ENCODE measurements at regions not wholly inside any gene's neighbourhood (a gene's known extent, or its start where the extent isn't known, plus 50 kb on each side); places are given as distances from the start of the nearest gene placed in this dataset.
"Not testable (repeated sequence)": the region's sequence is repeated elsewhere in the genome, so short reads cannot be mapped to it uniquely, and the experiment has no call there.

DNA sequence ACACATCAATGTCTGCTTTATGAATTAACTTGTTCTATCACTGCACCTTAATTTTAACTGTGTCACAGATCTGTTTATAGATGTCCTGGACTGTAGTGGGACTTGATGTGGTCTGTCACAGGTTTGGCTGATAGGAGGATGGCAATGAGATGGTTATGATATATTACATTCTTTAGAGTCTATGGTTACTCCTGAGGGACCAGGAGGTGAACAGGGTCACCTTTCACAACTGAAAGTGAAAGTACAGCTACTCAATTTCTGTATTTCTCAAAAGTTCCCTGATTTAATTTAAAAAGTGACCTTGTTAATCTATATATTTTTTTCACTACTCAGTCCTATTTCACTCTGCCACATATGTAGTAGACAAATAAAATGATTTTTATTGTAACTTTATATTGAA is 1284.1 kb upstream of the GYPC start:
- no peak for DNase-seq

GRCh38 chr2:125373293-125373692 is 1282.7 kb upstream of the GYPC start:
- DNase-seq, result no peak

- DNase-seq, result no peak
These were observed 1269.9 kb upstream of the GYPC start for GRCh38 chr2:125386074-125386473.

DNA sequence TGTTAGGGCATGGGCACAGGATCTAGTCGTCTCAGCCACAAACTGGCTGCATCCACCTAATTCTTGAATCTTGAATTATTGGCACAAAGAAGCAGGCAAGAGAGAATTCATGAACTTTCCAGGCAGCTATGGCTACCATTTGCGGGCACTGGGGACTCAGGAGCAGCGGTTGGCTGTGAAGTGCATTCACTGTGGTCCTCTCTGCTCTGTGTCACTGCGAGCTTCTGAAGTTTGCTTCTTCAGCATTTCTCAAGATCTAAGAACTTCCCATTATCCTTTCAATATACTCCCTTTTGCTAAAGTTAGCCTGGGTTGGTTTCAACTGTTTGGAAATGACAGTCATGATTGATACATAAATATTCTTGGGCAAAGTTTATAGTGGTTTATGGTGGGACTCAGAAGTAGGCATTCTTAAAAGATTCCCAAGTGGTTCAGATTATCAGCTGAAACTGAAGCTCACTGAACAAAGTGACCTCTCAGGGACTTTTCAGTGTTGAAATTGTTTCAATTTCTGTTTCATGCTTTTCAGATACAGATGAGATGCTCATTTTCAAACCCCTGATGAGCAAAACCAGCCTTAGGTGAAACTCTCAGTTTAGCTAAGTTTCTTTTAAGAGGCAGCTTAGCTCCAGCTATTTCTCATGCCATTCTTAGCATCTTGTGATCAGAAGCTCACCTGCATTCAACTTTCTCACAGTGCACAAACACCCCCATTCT is 1258.3 kb upstream of the GYPC start:
- no peak for DNase-seq

DNA sequence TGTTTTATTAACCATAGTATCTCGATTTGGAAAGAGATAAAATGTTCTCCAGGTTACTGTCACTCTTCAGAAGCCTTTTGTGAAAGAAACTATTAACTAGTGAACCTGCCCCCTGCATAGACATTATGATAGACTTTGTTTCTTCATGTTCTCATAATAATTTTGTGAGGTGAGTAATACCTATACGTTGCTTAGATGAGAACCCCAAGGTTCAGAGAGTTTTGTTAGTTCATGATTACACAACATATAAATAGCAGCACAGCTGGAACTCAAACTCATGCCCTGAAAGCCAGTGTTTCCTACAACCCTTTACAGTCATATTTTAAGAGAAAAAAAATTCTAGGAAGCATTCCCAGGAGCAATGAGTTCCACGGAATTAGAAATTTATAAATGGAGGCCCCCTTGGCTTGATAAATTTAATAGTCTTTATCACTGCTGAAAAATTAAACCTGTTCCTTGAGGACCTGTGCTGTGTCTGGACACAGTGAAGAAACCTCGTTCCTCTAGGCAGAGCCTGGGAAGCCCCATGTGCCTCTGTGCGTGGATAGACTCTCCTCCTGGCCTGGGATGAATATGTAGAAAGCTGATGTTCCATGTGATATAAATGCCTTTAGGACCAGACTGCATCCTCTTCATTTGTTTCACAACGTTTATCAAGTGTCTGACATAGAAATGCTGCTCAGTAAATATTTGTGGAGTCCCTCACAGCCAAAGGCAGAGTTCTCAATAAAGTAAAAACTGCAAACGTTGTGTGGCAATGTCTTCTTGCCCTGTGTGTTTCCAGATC is 1257.0 kb upstream of the GYPC start:
- DNase-seq, result no peak

- no peak for DNase-seq
These were observed 1250.1 kb upstream of the GYPC start for GRCh38 chr2:125405816-125406215.

DNA sequence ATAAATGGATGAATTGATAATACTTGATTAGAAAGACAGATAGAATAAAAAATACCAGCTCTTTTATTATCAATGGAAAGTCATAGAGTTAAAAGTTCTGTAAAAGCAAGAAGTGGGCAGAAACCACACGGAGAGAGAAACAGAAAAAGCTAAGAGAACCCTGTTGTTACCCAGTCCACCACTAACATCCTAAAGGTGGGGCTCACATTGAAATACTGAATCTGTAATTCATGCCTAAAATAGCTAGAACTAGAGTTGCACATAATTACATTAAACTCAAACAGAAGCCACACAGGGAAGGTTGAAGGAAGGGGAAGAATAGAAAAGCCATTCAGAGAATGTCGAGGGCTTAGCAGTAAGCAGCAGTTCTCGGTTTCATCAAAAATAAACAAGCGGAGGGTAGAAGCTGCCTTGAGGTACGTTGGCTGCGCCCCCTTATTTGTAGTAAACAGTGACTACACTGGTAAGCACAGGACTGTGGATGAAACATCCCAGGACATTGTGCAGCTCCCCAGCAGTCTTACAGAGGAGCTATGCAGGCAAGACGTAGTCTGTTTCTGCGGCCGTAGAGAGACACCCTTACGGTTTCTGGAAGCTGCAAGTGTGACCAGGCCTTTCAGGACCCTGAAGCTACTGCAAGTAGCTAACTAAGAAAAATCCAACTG is 1247.0 kb upstream of the GYPC start:
- DNase-seq, result no peak

- no peak for DNase-seq
These were observed 1237.5 kb upstream of the GYPC start for GRCh38 chr2:125418483-125418882.

DNA sequence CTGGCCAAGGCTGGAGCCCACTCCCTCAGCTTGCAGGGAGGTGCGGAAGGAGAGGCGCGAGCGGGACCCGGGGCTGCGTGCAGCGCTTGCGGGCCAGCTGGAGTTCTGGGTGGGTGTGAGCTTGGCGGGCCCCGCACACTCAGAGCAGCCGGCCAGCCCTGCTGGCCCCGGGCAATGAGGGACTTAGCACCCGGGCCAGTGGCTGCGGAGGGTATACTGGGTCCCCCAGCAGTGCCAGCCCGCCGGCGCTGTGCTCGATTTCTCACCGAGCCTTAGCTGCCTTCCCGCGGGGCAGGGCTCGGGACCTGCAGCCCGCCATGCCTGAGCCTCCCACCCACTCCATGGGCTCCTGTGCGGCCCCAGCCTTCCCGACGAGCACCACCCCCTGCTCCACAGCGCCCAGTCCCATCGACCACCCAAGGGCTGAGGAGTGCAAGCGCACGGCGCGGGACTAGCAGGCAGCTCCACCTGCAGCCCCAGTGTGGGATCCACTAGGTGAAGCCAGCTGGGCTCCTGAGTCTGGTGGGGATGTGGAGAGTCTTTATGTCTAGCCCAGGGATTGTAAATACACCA is 1233.7 kb upstream of the GYPC start:
- not testable (repeated sequence) for DNase-seq

DNA sequence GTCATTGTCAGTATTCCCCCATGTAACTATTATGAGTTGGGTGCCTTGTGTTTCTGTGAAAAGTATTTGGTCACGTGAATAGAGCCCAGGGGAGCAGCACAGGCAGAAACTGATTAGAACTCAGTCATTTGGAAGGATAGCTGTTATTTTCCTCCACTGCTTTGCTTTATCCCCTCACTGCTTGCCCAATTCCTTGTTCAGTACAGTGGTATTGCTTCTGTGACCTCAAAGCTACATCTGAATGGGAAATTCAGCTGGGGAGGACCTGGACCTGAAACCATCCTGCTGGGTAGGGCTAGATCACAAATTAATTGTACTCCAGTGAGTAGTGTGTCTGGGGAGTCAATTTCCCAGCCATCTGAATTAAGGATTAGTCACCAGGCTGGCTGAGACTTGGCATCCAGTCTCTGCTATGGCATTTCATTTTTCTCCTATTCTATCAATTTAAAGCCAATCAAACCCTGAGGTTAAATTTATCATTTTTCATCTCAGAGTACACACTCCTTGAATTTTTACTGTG is 1231.6 kb upstream of the GYPC start:
- DNase-seq, result no peak

DNA sequence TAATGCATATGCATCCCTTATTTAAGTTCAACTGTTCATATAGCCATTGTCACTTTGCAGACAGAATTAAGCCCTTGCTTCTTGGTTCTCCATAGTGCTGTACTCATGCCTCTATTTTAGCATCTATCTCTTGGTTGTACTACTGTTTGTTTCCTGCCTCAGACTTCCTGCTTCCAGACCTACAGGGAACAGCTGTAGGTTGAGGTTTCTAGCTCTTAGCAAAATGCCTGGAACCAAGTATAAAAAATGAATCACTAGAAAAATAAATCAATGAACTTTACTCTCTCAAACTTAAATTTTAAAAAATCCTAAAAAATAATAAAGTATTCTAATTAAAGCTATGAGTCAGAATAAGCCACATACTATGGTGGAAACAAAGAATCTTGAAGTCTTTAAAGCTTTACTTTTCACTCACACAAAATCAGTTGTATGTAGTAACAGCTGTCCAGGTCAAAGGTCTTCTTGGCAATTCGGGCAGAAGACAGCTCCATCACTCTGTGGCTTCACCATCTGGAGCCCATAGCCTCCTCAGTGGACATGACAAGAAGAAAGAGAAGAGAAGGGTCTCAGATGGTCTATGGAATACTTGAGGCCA is 1228.1 kb upstream of the GYPC start:
- no peak for DNase-seq

DNA sequence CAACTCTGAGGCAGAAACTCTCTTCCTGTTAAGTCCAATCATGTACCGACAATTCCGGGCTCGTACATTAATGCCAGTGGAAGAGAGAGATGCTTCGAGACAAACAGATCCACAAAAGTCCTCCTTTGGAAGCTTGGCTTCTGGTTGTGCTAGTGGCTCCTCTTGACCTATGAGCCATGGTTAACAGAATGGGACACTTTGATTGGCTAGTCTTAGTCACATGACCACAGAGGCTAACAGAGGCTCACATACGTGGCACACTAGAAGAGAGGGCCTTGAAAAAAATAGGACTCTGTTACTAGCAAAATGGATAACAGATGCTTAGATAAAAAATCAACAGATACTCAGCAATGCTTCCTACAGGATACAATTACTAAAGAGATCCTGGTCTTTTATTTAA is 1211.9 kb upstream of the GYPC start:
- DNase-seq, result no peak

- no peak for DNase-seq
These were observed 1210.5 kb upstream of the GYPC start for GRCh38 chr2:125445495-125445894.

- no peak for DNase-seq
These were observed 1205.9 kb upstream of the GYPC start for GRCh38 chr2:125450092-125450491.

DNA sequence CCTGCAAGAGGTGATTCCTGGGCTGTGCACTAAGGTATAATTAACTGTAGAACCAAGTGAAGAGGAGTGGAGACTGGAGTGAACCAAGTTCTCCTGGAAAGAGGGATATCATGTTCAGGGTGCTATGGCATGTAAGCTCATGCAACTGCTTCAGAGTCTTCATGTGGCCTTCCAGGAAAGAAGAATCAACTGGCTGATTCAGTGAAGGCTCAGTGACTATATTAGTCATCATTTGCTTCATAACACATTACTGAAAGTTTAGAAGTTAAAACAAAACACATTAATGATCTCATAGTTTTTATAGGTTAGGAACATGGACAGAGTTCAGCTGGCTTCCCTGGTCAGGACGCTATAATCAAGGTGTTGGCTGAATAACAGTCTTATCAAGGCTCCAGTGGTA is 1200.8 kb upstream of the GYPC start:
- DNase-seq, result no peak

GRCh38 chr2:125456693-125457363 is 1199.1 kb upstream of the GYPC start:
- DNase-seq, result no peak

DNA sequence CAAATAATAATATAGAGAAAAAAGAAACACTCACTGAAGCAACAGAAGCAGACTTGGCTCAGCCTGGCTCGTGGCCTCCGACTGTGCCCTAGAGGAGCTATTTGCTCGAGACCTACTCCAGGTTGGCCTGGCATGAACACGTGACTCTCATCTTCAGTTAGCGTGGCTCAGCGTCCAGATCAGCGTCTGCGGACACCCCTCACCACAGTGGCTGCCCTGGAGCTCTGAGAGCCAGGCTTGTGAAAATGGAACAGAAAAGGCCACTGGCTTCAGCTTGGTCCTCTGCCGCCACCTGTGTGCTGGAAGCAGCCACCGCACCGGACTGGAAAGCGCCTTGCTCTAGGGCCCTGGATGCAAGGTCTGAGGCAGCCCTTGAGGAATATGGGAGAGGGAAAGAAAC is 1184.0 kb upstream of the GYPC start:
- DNase-seq, result peak; percentile 31

DNA sequence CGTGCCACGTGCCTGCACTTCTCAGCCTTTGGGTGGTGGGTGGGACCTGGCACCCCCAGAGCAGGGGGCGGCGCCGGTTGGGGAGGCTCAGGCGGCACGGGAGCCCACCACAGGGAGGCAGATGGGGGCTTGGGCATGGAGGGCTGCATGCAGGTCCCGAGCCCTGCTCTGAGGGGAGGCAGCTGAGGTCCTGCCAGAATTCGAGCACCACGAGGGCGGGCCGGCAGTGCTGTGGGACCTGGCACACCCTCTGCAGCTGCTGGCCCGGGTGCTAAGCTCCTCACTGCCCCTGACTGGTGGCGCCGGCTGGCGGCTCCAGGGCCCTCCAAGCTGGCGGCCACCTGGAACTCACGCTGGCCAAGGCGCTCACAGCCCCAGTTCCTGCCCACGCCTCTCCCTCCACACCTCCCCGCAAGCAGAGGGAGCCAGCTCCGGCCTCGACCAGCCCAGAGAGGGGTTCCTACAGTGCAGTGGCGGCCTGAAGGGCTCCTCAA is 1176.8 kb upstream of the GYPC start:
- DNase-seq, result no peak

DNA sequence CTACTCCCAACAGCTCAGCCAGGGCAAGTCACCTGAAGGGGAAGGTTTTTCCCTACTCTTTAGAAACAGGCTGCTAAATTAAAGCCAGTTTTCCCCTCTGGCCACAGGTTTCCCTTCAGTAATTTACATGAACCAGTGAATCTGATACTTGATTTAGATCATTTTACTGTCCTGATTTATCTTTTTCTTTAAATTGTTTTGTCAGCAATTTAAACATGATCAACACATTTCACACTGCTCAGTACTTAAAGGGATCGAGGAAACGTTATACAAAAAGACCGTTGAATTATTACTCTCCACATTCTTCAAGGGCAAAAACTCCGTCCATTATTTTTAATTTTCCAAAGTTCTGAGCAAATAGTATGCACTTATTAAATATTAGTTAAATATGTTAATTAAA is 1165.7 kb upstream of the GYPC start:
- no peak for DNase-seq

GRCh38 chr2:125491663-125492062 is 1164.3 kb upstream of the GYPC start:
- DNase-seq, result no peak

GRCh38 chr2:125512313-125512712 is 1143.6 kb upstream of the GYPC start:
- DNase-seq, result no peak

DNA sequence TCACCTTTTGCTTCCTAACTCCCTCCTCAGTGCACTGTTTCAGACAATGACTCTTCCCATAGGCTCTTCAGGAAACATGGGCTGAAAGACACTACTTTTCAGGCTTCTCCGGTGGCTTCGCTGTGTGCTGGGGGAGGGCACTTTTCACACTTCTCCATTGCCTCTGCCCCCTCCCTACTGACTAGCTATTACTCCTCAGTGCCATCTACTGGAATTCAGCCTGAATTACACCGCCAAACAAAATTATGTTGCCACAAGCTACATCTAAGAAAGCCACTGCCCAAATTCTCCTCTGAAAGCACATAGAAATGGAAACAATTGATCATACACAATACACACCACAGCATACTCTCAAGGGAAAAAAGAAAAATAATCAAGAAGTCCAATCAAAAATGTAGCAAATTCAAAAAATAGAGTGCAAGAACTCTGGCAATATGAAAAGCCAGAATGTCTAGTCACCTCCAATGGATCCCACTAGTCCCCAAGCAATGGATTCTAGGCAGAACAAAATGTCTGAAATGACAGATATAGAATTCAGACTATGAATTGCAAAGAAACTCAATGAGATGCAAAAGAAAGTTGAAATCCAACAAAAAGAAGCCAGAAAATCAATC is 1139.4 kb upstream of the GYPC start:
- peak; percentile 47 for DNase-seq

Data from RPMI8226 (cell line).